H9 (cell line): ENCODE measurements at regions not wholly inside any gene's neighbourhood (a gene's known extent, or its start where the extent isn't known, plus 50 kb on each side); places are given as distances from the start of the nearest gene placed in this dataset.

Experiments used
- DNase-seq: peaks from one replicate; pipeline ENCODE4 v3.0.0-alpha.2; 2017
- H2AFZ ChIP-seq: one replicate; pipeline ENCODE4 v1.6.1; 2013; ENCODE audit warnings: mild to moderate bottlenecking, low read length, control low read depth, moderate library complexity
- H2AK5ac ChIP-seq: 2 replicates; pipeline ENCODE4 v1.6.1; 2013; ENCODE audit warnings: low read length, control low read depth, mixed read lengths; ENCODE audit not compliant: insufficient read length
- H2BK120ac ChIP-seq: one replicate; pipeline ENCODE4 v1.6.1; 2013; ENCODE audit warnings: low read depth, mild to moderate bottlenecking, low read length, control low read depth, inconsistent platforms; ENCODE audit not compliant: poor library complexity, severe bottlenecking
- H2BK12ac ChIP-seq: 2 replicates; pipeline ENCODE4 v1.6.1; 2013; ENCODE audit warnings: low read length, control low read depth, mixed read lengths, low read depth; ENCODE audit not compliant: insufficient read length
- H2BK15ac ChIP-seq: 2 replicates; pipeline ENCODE4 v1.6.1; 2013; ENCODE audit warnings: low read depth, low read length, control low read depth
- H2BK20ac ChIP-seq: one replicate; pipeline ENCODE4 v1.6.1; 2013; ENCODE audit warnings: low read depth, mild to moderate bottlenecking, low read length, control low read depth, inconsistent platforms; ENCODE audit not compliant: poor library complexity, severe bottlenecking
- H2BK5ac ChIP-seq: 2 replicates; pipeline ENCODE4 v1.6.1; 2013; ENCODE audit warnings: low read length, control low read depth, mixed read lengths; ENCODE audit not compliant: insufficient read length
- H3K14ac ChIP-seq: 2 replicates; pipeline ENCODE4 v1.6.1; 2013; ENCODE audit warnings: low read length, control low read depth; ENCODE audit not compliant: insufficient read depth
- H3K18ac ChIP-seq: 2 replicates; pipeline ENCODE4 v1.6.1; 2013; ENCODE audit warnings: low read depth, mild to moderate bottlenecking, mixed read lengths, low read length, control low read depth; ENCODE audit not compliant: insufficient read length
- H3K23ac ChIP-seq: 2 replicates; pipeline ENCODE4 v1.6.1; 2013; ENCODE audit warnings: low read length, control low read depth, mixed read lengths, low read depth; ENCODE audit not compliant: insufficient read length
- H3K23me2 ChIP-seq: 2 replicates; pipeline ENCODE4 v1.6.1; 2013; ENCODE audit warnings: low read depth, mild to moderate bottlenecking, mixed read lengths, low read length, control low read depth; ENCODE audit not compliant: insufficient read length, poor library complexity, severe bottlenecking
- H3K27ac ChIP-seq: 2 replicates; pipeline ENCODE4 v1.5.1; 2013; ENCODE audit warnings: low read length, control low read depth, mixed read lengths, low read depth; ENCODE audit not compliant: insufficient read length
- H3K27me3 ChIP-seq: 2 replicates; pipeline ENCODE4 v1.6.1; 2013; ENCODE audit warnings: low read length, control low read depth, inconsistent platforms; ENCODE audit not compliant: insufficient read depth
- H3K4ac ChIP-seq: 2 replicates; pipeline ENCODE4 v1.6.1; 2013; ENCODE audit warnings: low read depth, mild to moderate bottlenecking, control low read depth, inconsistent platforms, low read length, moderate library complexity
- H3K4me1 ChIP-seq: 2 replicates; pipeline ENCODE4 v1.6.1; 2013; ENCODE audit warnings: low read length, control low read depth, inconsistent platforms; ENCODE audit not compliant: insufficient read depth
- H3K4me2 ChIP-seq: 2 replicates; pipeline ENCODE4 v1.6.1; 2013; ENCODE audit warnings: low read length, control low read depth, mixed read lengths; ENCODE audit not compliant: insufficient read length, insufficient read depth
- H3K56ac ChIP-seq: 2 replicates; pipeline ENCODE4 v1.6.1; 2013; ENCODE audit warnings: low read depth, mild to moderate bottlenecking, mixed read lengths, low read length, control low read depth; ENCODE audit not compliant: insufficient read length
- H3K79me1 ChIP-seq: 2 replicates; pipeline ENCODE4 v1.6.1; 2013; ENCODE audit warnings: low read depth, mild to moderate bottlenecking, moderate library complexity, low read length, control low read depth, inconsistent platforms; ENCODE audit not compliant: insufficient read depth, poor library complexity, severe bottlenecking
- H3K79me2 ChIP-seq: 2 replicates; pipeline ENCODE4 v1.6.1; 2013; ENCODE audit warnings: low read length, control low read depth, inconsistent platforms; ENCODE audit not compliant: insufficient read depth
- H3K9ac ChIP-seq: 2 replicates; pipeline ENCODE4 v1.6.1; 2013; ENCODE audit warnings: low read length, control low read depth, mixed read lengths; ENCODE audit not compliant: insufficient read length; ENCODE audit errors: extremely low read depth
- H3K9me3 ChIP-seq: one replicate; pipeline ENCODE4 v1.6.1; 2013; ENCODE audit warnings: low read depth, low read length, inconsistent platforms; ENCODE audit not compliant: control insufficient read depth
- H3T11ph ChIP-seq: one replicate; pipeline ENCODE4 v1.6.1; 2013; ENCODE audit warnings: mild to moderate bottlenecking, low read length, control low read depth, inconsistent platforms
- H4K20me1 ChIP-seq: one replicate; pipeline ENCODE4 v1.6.1; 2013; ENCODE audit not compliant: control insufficient read depth, insufficient read length, insufficient read depth
- H4K5ac ChIP-seq: 2 replicates; pipeline ENCODE4 v1.6.1; 2013; ENCODE audit warnings: low read depth, mild to moderate bottlenecking, mixed read lengths, low read length, control low read depth; ENCODE audit not compliant: insufficient read length
- H4K8ac ChIP-seq: replicated peaks from 2 replicates; pipeline ENCODE4 v1.6.1; 2013; ENCODE audit warnings: low read length, control low read depth, mixed read lengths, low read depth; ENCODE audit not compliant: insufficient read length
- H4K91ac ChIP-seq: 2 replicates; pipeline ENCODE4 v1.6.1; 2013; ENCODE audit warnings: low read depth, mild to moderate bottlenecking, moderate library complexity, mixed read lengths, low read length, control low read depth; ENCODE audit not compliant: insufficient read length
- H3K27ac Mint-ChIP-seq, 3 experiments: 2 replicates in 2 of 3; 3 replicates in 1 of 3; pipeline ENCODE4 v1.8.0; 2020 to 2021; ENCODE audit warnings: mixed read lengths in 3 of 3, mild to moderate bottlenecking in 1 of 3, moderate library complexity in 1 of 3
- H3K27me3 Mint-ChIP-seq: 2 replicates; pipeline ENCODE4 v1.8.0; 2021; ENCODE audit warnings: low read depth, mild to moderate bottlenecking, moderate library complexity, mixed read lengths
- H3K36me3 Mint-ChIP-seq, 3 experiments: 2 replicates in 2 of 3; 3 replicates in 1 of 3; pipeline ENCODE4 v1.8.0; 2020 to 2021; ENCODE audit warnings: low read depth in 3 of 3, mixed read lengths in 3 of 3; ENCODE audit not compliant: insufficient read depth in 1 of 3
- H3K4me1 Mint-ChIP-seq, 2 experiments: 2 replicates each; pipeline ENCODE4 v1.8.0; 2020; ENCODE audit warnings: mixed read lengths in 2 of 2
- H3K4me3 Mint-ChIP-seq, 2 experiments: 2 replicates in 1 of 2; 3 replicates in 1 of 2; pipeline ENCODE4 v1.8.0; 2020 to 2021; ENCODE audit warnings: mild to moderate bottlenecking in 2 of 2, mixed read lengths in 2 of 2, moderate library complexity in 1 of 2
- H3K9me3 Mint-ChIP-seq, 2 experiments: 2 replicates in 1 of 2; 3 replicates in 1 of 2; pipeline ENCODE4 v1.8.0; 2020; ENCODE audit warnings: mild to moderate bottlenecking in 2 of 2, mixed read lengths in 2 of 2, moderate library complexity in 1 of 2
- CTCF ChIP-seq: fragments of 200-600 bp; sonication (generic); conservative IDR thresholded peaks from 3 replicates; pipeline ENCODE4 v1.8.0; 2021; ENCODE audit warnings: antibody characterized with exemption, mild to moderate bottlenecking
- WGBS: extraction: QIAGEN DNeasy Blood & Tissue Kit; methylation state at CpG from one replicate; pipeline ENCODE4 v1.1.7; 2013; ENCODE audit warnings: missing lambda C conversion rate, low lambda C conversion rate, mixed read lengths; ENCODE audit not compliant: insufficient read length; ENCODE audit errors: extremely low coverage; 5-methylcytosine and 5-hydroxymethylcytosine counted together

- Histone ChIP-seq H3K9ac (no peak overlapping the region), H4K8ac (no peak overlapping the region), H3K56ac (no peak overlapping the region), H4K20me1 (no peaks in the 10 kb centered on the region), H4K5ac (no peak overlapping the region), H3K27me3 (no peaks in the 10 kb centered on the region), H3K14ac (no peak overlapping the region), H3K23ac (no peak overlapping the region), H3T11ph (no peak overlapping the region), H3K9me3 (no peaks in the 10 kb centered on the region), H2BK5ac (no peak overlapping the region), H2BK120ac (no peak overlapping the region), H3K4me1 (0 out of 2 replicates have a peak, but pooled peaks cover 2% of the 10 kb centered on the region), H3K18ac (no peak overlapping the region), H2AFZ (no peak overlapping the region), H3K79me1 (no peaks in the 10 kb centered on the region), H3K4me2 (no peak overlapping the region), H2BK12ac (no peak overlapping the region), H2AK5ac (no peak overlapping the region), H4K91ac (no peak overlapping the region), H3K79me2 (no peaks in the 10 kb centered on the region), H3K23me2 (no peaks in the 10 kb centered on the region), H2BK20ac (no peak overlapping the region), H3K27ac (no peak overlapping the region), H3K4ac (no peak overlapping the region), H2BK15ac (no peak overlapping the region)
- H3K4me3 Mint-ChIP-seq: no peak overlapping the region
- H3K9me3 Mint-ChIP-seq: peaks cover 3 to 10% of the 10 kb centered on the region in 2 experiments
- H3K36me3 Mint-ChIP-seq: no peaks in the 10 kb centered on the region
- peak; percentile 34; the same call in 2 of the 3 replicates for TF ChIP-seq CTCF
- WGBS: no CpG with 5 or more reads among the region's 4 CpGs
- peaks cover 2% of the 10 kb centered on the region; the same call in 1 of the 2 replicates for H3K27me3 Mint-ChIP-seq
- peaks cover 2 to 6% of the 10 kb centered on the region in 2 experiments; a peak in 2 of 4 replicates for H3K4me1 Mint-ChIP-seq
- peak; percentile 61 for DNase-seq
- no peak overlapping the region for H3K27ac Mint-ChIP-seq
These were observed 172.0 kb downstream of the C12orf75 start for GRCh38 chr12:105502426-105502930.
